Dermis blood vessel endothelial cell (primary cell): ENCODE measurements at regions not wholly inside any gene's neighbourhood (a gene's known extent, or its start where the extent isn't known, plus 50 kb on each side); places are given as distances from the start of the nearest gene placed in this dataset.

ENCODE experiments used
- DNase-seq: peaks from one replicate; pipeline ENCODE4 v3.0.0; 2010

GRCh38 chr2:129901754-129902415 is 77.6 kb upstream of the RAB6C start:
- no peak for DNase-seq

GRCh38 chr2:129902731-129903585 is 76.5 kb upstream of the RAB6C start:
- DNase-seq: no peak

GRCh38 chr2:129903586-129904425 is 75.7 kb upstream of the RAB6C start:
- no peak for DNase-seq

GRCh38 chr2:129904532-129905446 is 74.7 kb upstream of the RAB6C start:
- DNase-seq: no peak

GRCh38 chr2:129905664-129906081 is 73.8 kb upstream of the RAB6C start:
- DNase-seq: no peak

- no peak for DNase-seq
Observed at GRCh38 chr2:129906139-129906860, 73.2 kb upstream of the RAB6C start.

GRCh38 chr2:129906861-129907235 is 72.6 kb upstream of the RAB6C start:
- DNase-seq: no peak

- DNase-seq: no peak
Observed at GRCh38 chr2:129907256-129907998, 72.0 kb upstream of the RAB6C start.

- DNase-seq: no peak
Observed at GRCh38 chr2:129908721-129909373, 70.6 kb upstream of the RAB6C start.

- no peak for DNase-seq
Observed at GRCh38 chr2:129909651-129910418, 69.6 kb upstream of the RAB6C start.

GRCh38 chr2:129910446-129911362 is 68.8 kb upstream of the RAB6C start:
- no peak for DNase-seq

- no peak for DNase-seq
Observed at GRCh38 chr2:129911363-129912065, 68.0 kb upstream of the RAB6C start.

GRCh38 chr2:129912066-129912820 is 67.2 kb upstream of the RAB6C start:
- DNase-seq: no peak

GRCh38 chr2:129912871-129913694 is 66.4 kb upstream of the RAB6C start:
- no peak for DNase-seq

GRCh38 chr2:129913695-129914495 is 65.6 kb upstream of the RAB6C start:
- no peak for DNase-seq
